GM06990 (cell line): ENCODE measurements at regions not wholly inside any gene's neighbourhood (a gene's known extent, or its start where the extent isn't known, plus 50 kb on each side); places are given as distances from the start of the nearest gene placed in this dataset.

ENCODE experiments used
- DNase-seq: peaks from one replicate; pipeline ENCODE4 v3.0.0-alpha.2; 2011; ENCODE audit not compliant: insufficient read length; ENCODE audit errors: extremely low read depth
- H3K27me3 ChIP-seq: replicated peaks from 2 replicates; pipeline ENCODE4 v1.6.0; 2011; ENCODE audit warnings: low read length; ENCODE audit not compliant: control insufficient read depth, insufficient read depth
- H3K36me3 ChIP-seq: 2 replicates; pipeline ENCODE4 v1.5.1; 2011; ENCODE audit warnings: low read length; ENCODE audit not compliant: control insufficient read depth, insufficient read depth
- H3K4me3 ChIP-seq: replicated peaks from 2 replicates; pipeline ENCODE4 v1.5.1; 2011; ENCODE audit warnings: low read depth, mild to moderate bottlenecking, control low read depth, low read length
- TF ChIP-seq, protein P1 (sequence below): IDR thresholded peaks from 2 replicates; pipeline ENCODE4 v1.5.1; 2011; ENCODE audit warnings: low read length, control low read depth, mild to moderate bottlenecking, inconsistent platforms; ENCODE audit not compliant: insufficient read depth, poor library complexity, severe bottlenecking

DNA sequence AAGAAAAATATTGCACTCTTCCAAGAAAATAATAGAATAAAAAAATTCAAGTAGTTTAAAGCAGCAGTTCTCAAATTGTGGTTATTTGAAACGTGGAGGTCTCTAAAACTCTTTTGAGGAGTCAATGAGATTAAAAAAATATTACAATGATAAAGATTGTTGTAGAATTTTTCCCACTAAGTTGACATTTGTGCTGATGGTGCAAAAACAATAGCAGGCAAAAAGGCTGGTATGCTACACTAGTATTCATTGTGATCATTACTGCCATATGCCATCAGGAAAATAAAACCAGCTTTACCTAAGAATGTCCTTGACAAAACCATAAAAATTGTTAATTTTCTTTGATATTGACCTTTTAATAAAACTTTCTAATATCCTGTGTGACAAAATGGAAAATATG, 505.2 kb upstream of the ANO5 start:
- Histone ChIP-seq H3K27me3 (no peaks in the 10 kb centered on the region), H3K4me3 (no peak overlapping the region), H3K36me3 (no peaks in the 10 kb centered on the region)
- no peak for DNase-seq
- TF ChIP-seq, protein P1, sequence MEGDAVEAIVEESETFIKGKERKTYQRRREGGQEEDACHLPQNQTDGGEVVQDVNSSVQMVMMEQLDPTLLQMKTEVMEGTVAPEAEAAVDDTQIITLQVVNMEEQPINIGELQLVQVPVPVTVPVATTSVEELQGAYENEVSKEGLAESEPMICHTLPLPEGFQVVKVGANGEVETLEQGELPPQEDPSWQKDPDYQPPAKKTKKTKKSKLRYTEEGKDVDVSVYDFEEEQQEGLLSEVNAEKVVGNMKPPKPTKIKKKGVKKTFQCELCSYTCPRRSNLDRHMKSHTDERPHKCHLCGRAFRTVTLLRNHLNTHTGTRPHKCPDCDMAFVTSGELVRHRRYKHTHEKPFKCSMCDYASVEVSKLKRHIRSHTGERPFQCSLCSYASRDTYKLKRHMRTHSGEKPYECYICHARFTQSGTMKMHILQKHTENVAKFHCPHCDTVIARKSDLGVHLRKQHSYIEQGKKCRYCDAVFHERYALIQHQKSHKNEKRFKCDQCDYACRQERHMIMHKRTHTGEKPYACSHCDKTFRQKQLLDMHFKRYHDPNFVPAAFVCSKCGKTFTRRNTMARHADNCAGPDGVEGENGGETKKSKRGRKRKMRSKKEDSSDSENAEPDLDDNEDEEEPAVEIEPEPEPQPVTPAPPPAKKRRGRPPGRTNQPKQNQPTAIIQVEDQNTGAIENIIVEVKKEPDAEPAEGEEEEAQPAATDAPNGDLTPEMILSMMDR, result no peak

DNA sequence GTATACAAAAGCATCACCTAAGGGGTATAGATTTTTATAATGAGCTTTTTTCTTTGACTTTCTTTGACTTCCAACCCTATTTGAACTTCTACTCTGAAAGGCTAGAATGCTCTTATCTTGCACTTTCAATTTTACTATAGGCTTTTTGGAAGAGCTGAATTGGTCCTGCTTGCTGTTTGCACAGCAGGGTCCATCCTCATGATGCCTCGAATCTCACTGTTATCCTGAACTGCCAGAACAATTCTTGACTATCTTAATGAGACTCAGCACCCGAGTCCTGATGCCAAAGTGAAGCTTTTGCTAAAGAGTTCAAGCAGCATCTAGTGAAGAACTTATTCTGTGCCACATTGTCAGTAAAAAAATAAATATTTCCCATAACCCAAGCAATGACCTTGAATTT, 488.3 kb upstream of the ANO5 start:
- TF ChIP-seq, protein P1, result no peak
- H3K36me3 ChIP-seq, result no peaks in the 10 kb centered on the region
- no peaks in the 10 kb centered on the region for H3K27me3 ChIP-seq
- no peak for DNase-seq
- H3K4me3 ChIP-seq, result no peak overlapping the region

DNA sequence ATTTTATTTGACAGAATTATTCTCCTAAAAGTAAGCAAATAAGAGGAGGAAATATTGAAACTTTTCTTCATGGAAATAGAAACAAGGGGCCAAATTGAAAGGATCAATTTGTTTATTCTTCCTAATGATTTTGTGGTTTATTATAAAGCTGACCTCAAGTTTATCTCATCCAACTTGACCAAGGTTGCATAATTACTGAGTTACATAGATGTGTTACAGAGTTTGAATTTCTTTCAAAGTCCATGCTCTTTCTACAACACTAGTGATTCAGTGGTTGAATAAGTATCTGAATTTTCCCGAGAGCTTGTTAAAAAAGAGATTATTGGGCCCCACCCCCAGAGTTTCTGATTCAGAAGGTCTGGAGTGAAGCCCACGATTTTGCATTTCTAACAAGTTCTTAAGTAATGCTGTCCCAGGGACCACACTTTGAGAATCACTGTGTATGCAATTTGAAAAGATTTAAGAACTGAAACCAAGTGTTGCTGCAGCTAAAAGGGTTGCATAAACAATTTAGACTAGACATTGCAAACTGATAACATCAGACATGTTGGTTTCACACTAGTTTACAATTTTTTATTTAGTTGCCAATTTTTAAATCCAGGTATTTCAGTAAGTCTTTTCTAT, 485.7 kb upstream of the ANO5 start:
- no peaks in the 10 kb centered on the region for H3K36me3 ChIP-seq
- no peaks in the 10 kb centered on the region for H3K27me3 ChIP-seq
- no peak for DNase-seq
- no peak overlapping the region for H3K4me3 ChIP-seq
- TF ChIP-seq, protein P1, result no peak

DNA sequence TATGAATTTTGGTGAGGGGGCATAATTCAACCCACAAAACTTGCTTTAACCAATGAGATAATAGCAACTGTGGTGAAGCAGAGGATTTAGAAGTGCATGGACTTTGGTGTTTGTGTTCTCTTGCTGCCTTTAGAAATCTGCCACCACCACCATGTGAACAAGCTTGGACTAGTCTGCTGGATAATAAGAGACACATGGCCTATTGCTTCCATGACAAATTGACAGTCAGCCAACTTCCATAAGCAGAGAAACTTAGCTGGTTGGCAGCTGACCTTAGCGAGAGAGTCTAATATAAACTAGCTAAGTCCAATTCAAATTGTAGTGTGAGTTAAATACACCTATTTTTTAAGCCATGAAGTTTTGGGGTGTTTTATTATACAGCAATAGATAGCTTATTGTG, 482.1 kb upstream of the ANO5 start:
- Histone ChIP-seq H3K4me3 (no peak overlapping the region), H3K36me3 (no peaks in the 10 kb centered on the region), H3K27me3 (no peaks in the 10 kb centered on the region)
- TF ChIP-seq, protein P1, result no peak
- DNase-seq, result no peak

DNA sequence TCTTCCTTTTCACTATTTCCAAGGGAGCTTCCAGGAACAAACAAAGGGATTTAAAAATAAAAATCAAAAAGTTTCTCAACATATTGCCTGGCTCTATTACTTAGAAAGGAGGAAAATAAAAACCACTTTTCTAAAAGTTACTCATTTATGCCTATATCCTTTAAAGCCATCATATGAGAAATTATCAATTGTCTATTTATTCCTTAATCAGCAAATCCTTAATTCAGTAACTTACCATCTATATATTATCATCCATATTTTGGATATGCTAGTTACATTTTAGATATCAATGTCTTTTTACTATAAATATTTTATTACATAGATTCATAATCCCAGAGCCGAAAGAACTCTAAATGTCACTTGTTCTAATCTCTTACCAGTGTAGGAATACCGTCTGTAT, 481.5 kb upstream of the ANO5 start:
- TF ChIP-seq, protein P1, result no peak

DNA sequence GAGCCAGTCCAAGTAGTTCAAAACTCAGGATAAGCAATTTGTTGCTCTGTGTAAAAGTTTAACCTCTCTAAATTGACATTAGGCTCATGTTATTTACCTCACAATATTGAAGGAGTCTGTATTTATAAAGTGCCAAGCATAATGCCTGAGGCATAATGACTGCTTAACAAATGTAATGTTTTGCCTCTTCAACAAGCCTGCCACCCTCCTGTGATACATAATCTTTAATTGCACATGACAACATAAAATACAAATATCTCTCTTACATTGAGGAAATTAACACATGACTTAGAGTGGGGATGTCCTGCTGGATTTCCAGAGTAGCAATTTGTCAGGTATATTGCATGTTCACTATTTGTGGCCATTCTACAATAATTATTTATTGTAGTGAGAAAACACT, 469.2 kb upstream of the ANO5 start:
- TF ChIP-seq, protein P1, result no peak
- no peaks in the 10 kb centered on the region for H3K36me3 ChIP-seq
- no peaks in the 10 kb centered on the region for H3K27me3 ChIP-seq
- DNase-seq, result no peak
- H3K4me3 ChIP-seq, result no peak overlapping the region

More for the DNA sequence above, 481.5 kb upstream of the ANO5 start:
- Histone ChIP-seq H3K36me3 (no peaks in the 10 kb centered on the region), H3K4me3 (no peak overlapping the region), H3K27me3 (no peaks in the 10 kb centered on the region)
- DNase-seq, result no peak
